ENCODE measurements at regions not wholly inside any gene's neighbourhood (a gene's known extent, or its start where the extent isn't known, plus 50 kb on each side); places are given as distances from the start of the nearest gene placed in this dataset.
A peak's percentile ranks its signal among the peaks of the same experiment; 100 is the strongest.

DNA sequence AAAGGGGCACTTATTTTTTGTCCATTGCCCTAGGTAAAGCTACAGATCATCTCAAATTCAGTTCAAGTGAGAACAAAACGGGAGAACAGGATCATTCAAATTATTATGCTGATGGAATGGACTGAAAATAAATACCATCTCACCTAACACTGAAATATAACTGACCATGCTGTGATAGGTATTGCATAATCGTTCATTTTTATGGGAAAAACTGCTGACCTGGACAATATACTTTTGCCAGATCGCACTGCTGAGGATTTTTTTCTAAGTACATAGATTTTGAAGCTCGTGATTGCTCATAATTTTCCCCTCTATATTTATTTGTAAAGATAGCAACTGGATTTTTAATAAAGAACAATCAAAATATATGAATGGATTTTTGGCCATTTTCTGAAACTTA is 636.6 kb upstream of the NEGR1 start:
- no peak for DNase-seq

DNA sequence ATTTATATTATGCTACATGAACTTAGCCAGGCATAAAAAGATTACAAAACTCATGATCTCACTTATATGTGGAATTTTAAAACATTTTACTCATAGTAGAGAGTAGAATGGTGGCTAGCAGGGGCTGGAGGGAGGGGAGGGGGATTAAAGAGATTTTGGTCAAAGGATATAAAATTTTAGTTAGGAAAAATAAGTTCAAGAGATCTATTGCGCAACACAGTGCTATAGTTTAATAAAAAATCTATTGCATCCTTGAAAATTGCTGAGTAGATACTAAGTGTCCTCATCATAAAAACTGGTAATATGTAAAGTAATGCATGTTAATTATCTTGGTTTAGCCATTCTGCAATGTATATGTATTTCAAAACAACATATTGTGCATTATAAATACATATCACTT is 635.6 kb upstream of the NEGR1 start:
- DNase-seq = no peak

DNA sequence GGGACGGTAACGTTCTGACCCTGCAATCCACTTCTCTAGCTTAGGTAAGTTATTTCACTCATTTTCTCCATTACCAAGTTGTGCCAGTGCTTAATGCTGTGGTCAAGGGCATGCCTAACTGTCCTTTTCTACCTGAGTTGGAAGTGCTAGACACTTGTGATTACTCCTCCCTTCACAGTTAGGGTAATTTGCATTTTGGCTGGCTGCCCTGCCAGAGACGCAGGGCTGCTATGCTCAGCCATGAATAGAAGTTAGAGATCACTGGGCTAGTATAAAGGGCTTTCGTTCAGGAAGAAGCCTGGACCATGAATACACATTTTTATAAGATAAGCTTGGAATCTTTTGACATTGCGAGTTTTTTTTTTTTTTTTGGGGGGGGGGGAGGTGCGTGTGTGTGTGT is 633.2 kb upstream of the NEGR1 start:
- peak; percentile 85 for DNase-seq

DNA sequence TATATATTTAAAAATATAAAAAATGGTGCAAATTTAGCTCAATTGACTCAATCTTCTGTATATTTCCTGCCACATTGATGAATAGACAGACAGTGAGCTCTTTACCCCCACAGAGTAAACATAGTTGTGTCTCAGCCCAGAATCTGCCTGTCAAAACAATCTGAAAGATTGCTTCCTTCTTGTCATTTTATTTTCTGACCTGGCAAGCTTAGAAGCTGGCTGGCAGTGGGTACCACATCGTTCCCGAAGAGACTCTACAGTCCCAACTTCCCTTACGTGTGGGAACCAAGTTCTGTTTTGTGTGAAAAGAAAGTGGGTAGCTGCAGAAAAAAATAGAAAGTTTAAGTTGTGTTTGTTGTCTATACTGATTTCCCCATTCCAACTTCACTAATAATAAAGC is 629.3 kb upstream of the NEGR1 start:
- peak; percentile 44 for DNase-seq

DNA sequence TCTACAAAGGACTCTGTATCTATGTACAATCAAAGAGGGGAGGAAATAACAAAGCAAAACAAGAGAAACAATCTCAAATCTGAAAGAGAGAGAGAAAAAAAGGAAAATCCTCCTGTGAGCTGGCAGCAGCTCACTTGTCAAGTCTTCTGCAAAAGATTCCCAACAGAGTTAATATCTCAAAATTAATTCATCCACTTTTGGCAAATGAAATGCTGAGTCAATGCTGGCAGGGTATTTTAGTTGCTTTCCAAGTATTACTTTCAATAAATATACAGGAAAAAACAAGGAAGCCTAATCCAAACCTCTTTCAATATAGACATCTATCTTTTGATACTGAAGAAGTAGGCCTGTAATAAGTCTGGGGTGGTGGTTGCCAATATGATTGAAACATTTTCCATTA is 613.9 kb upstream of the NEGR1 start:
- no peak for DNase-seq

DNA sequence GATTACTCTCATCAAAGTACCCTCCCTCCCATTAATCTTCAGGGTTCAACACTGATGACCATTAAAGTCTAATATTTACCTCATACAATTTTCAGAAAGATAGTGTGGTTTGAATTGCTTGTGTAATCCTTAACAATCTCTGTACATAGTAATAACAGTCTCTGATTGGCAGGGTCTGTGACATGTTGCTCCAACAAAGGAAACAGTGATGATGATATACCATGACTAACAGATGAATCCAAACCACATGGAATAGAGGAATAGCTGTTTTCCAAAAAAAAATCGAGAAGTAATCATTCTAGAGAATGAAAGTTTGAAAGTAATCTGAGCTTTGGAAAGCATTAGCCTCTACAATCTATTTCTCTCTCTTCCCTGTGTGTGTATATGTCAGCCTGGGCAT is 610.1 kb upstream of the NEGR1 start:
- DNase-seq = no peak

DNA sequence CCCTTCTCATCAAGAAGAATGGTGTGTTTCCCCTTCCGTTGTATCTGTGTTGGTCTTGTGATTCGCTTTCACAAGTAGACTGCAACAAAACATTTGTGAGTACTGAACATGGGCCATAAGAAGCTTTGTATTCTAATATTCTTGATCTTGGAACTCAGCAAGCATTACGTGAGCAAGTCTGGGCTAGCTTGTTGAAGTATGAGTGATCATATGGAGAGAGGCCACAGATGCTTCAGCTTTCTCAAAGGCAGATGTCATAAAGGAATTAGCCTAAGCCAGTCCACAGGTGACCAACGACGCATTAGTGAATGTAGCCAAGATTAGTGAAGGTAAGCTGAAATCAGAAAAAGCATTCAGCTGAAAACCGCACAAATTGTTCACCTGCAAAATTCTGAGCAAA is 609.6 kb upstream of the NEGR1 start:
- DNase-seq = peak; percentile 33

DNA sequence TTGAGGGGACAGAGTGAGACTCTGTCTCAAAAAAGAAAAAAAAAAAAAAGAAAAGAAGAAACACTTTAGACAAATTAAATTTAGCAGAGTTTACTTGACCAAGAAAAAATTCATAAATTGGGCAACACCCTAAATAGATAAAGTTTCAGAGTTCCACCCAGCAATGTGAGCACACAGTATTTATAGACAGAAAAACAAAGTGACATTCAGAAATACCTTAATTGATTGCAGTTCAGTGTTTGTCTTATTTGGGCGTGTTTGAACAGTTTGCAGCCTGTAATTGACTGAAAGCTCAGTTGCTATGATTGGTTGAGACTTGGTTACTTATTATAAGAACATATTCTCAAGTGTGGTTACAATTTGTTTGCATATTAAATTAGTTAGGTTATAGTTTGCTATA is 603.5 kb upstream of the NEGR1 start:
- peak; percentile 58 for DNase-seq

DNA sequence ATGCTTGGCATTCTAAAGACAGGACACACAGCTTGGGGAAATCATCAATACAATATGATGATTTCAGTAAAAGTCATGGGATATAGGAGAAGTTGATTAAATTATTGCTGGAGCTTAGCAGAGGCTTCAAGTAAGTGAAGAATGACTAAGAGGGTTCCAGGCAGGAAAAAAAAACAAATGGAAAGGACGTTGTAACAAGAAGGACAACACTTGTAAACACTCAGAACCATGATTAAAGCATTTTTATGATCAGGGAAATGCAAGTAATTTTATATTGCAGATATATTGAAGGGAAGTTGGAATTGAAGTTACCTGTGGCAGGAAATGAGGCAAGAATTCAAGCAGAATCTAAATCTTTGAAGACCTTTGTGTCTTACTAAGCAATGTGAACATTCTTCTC is 602.7 kb upstream of the NEGR1 start:
- DNase-seq = peak; percentile 10

DNA sequence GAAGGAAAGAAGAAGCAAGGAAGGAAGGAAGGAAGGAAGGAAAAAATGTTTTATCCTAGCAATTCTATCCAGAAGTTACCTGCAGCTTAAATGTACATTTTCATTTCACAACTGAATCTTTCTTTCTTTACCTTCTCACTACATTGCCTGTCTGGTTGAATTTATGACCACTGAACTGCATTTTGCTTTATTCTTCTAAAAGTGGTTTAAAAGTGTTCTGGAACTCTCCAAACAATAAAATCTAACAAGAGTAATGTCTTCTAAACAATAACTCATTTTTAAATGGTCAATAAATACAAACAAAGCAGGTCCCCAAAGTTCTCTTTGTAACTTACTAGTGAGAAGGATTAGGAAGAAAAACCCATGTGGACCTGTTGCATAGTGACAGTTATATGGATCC is 587.5 kb upstream of the NEGR1 start:
- no peak for DNase-seq

DNA sequence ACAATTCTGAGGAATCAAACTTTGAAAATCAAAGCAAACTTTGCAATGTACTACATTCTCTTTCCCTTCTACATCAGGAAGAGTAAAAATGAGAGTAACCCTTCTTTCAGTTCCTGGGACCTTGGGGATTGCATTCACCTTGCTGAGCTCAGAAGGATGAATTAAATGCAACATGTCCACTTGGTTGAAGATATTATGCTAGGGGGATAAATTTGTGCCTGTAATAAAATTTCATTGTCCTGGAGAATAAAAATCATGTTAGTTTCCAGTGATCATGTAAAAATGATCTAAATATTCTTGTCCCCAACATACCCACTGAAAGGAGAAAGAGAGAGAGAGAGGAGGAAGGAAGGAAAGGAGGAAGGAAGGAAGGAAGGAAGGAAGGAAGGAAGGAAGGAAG is 587.1 kb upstream of the NEGR1 start:
- no peak for DNase-seq

DNA sequence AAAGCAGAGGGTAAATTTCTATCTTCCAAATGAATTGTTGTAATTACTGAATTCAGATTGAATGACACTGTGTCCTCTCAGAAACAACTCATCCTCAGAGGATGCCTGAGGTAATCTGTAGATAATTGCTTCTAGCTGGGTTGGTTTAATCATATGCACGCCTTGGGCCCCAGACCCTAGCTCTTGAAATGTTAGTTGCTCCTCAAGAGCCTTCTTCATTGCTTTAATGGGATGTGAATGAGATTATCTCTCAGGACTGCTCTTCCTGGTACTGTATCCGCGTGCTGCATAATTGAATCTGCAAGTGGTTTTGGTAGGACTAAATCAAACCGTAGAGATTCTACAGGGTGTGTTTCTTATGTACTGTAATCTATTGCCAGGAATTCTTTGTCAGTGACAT is 569.3 kb upstream of the NEGR1 start:
- DNase-seq = no peak

DNA sequence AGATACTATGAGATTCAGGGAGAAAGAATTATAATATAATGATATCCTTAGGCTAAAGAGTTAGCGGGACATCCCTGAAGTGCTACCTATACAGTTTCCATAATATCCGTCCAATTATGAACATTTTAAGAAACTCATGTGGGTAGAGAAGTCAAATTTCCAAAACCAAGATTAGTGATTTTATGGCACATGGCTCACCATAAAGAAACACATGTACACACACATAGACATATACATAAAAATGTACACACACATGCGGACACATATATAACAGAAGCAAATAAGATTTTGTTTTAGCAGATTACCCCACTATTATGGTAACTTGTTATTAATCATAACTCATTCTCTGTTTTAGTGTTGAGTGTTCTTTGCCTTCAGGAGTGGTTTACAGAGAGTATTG is 566.7 kb upstream of the NEGR1 start:
- DNase-seq = no peak

DNA sequence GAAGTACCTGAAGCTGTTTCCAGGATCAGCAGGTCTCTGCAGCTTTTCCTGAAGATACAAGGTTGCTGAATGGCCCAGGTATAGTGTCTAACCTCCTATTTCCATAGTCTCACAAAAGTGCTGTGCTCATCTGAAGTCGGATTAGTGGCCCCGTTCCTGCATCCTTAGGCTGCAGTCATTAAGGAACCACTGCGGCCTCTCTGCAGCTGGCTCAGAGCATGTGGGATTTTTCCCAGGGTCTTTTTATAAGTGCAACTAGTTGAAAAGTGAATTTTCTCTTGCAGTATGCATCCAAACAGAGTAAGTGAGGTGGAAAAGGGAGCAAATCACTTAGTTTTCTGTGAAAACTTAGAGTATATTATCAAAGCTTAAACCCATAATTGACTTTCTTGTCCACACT is 565.3 kb upstream of the NEGR1 start:
- DNase-seq = no peak

DNA sequence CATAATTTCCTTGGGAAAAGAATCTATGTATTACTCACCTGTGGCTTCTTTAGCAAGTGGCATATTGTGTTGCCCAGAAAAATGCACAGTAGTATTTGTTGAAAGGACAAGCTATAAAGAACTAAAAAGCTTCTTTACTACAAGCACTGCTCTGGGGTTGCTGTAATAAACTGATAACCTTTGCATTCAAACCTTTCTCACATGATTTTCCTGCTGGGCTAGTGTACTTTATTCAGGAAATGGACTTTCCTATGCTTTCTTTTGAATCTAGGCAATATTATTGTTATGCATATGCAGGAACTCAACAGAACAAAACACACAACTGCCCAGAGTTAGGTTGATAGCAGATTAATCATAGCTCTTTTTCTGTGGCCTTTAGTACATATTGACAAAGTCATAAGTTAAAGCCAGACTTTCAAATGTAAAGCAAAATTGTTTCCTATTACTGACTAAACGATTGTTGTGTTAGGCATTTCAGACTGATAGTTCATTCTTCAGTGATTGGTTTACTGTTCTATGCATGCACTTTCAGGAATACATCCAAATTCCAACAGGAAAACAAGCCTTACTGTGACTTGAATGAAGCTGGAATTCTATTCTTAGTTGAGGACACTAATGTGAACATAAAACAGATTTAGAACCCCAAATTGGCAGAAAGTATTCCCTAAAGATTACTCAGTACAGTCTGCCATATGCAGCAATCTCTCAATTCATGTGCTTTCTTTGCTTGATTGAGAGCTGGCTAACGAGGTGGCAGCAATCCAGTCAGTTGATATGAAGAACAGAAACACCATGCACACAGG is 564.3 kb upstream of the NEGR1 start:
- DNase-seq = peak; percentile 41

DNA sequence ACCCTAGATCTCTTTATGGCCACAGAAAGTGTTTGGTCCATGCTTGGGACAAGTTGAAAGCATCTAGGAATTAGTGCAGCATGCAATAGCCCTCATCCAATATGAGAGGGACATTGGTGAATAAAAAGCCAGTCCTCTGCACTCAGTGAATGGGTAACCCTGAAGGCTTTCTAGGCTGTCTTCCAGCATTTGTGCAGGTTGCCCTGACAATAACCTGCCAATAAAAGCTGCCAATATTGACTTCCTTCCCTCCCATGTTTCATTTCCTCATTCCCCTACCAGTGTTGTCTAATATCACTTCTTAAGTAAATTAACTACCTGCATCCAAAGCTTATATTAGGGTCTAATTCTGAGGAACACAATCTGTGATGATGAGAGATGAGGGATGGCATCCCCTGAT is 563.6 kb upstream of the NEGR1 start:
- DNase-seq = no peak

DNA sequence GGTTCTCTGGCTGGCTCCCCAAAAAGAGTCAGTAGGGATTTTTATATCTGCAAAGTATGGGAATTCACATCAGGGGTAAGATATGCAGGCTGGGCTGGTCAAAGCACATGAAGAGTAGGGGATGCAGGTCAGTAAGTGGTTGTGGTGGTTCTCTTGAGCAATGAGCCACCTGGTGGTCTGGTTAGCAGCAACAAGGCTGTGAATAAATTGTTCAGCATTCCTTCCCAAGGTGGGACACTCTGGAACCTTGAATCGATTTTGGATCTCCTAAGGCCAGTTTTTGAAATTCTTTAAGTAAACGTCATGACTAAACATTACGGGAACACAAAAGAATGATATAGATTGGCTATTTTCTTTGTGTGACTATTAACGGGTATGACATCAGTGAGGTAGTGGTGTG is 563.0 kb upstream of the NEGR1 start:
- DNase-seq = peak; percentile 36

DNA sequence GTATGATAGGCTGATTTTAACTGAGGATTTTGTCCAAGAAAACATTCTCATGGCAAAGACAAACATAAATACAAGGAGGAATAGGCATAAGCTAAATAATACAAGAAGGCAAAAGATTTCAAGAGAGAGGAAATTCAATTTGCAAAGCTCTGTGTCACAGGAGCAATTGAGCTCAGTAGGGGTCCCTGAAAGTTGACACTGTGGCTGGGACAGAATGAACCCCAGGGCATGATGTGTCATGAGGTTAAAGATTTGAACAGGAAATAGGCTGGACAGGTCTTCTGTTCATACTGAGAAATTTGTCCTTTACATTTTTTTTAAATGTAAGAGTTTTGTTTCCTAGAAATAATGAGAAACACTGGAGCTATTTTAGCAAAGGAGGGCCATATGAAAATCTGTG is 555.4 kb upstream of the NEGR1 start:
- DNase-seq = peak; percentile 27

DNA sequence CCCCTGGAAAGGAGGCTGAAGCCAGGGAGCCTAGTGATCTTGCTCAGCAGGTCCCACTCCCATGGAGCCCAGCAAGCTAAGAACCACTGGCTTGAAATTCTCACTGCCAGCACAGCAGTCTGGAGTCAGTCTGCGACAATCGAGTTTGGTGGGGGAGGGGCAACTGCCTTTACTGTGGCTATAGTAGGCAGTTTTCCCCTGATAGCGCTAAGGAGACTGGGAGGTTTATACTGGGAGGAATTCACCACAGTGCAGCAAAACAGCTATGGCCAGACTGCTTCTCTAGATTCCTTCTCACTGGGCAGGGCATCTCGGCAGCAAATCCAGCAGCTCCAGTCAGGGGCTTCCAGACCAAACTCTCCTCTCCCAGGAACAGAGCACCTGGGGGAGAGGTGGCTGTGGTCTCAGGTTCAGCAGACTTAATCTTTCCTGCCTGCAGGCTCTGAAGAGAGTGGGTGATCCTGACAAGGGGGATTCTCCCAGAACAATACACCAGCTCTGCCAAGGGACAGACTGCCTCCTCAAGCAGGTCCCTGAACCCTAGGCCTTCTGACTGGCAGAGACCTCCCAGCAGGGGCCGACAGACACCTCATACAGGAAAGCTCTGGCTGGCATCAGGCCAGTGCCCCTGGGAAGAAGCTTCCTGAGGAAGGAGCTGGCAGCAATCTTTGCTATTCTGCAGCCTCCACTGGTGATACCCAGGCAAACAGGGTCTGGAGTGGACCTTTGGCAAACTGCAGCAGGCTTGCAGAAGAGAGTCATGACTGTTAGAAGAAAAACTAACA is 548.5 kb upstream of the NEGR1 start:
- DNase-seq = peak; percentile 56

DNA sequence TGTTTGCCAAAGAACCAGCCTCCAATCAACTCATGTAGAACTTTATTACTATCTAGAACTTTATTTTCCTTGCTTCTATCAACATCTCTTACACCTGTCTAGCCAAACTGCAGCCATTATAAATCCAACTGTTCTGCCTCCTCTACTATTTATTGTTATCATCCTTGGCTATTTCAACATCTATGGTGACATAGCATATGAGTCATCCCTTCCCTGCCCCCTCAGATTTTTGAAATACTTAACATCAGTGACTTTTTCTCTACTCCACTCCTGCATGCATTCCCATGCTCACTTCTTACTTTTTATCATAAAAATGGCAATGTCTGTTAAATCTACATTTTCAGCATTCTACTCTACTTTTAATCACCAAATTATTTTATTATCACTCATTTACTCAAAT is 544.9 kb upstream of the NEGR1 start:
- DNase-seq = no peak

DNA sequence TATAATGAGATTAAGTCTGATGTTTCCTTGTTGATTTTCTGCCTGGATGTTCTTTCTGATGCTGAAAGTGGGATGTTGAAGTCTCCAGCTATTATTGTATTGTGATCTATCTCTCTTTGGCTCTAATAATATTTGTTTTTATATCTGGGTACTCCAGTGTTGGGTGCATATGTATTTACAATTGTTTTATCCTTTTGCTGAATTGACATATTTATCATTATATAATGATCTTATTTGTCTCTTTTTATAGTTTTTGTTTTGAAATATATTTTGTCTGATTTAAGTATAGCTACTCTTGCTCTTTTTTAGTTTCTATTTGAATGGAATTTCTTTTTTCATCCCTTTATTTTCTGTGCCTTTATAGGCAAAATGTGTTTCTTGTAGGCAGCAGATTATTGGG is 522.2 kb upstream of the NEGR1 start:
- no peak for DNase-seq

DNA sequence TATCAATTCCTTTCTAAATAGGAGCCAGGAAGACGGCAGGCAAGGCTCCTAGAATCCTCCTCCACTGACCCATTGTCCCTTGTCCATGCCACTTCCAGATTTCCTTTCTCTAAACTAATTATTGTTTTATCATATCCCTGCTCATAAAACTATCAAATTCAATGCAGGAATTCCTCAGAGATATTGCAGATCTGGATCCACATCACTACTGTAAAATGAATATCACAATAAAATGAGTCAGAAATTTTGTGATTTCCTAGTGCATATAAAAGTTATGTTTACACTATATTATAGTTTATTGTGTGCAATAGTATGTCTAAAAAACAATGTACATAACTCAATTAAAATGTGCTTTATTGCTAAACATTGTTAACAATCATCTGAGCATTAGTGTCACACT is 498.7 kb upstream of the NEGR1 start:
- DNase-seq = no peak

DNA sequence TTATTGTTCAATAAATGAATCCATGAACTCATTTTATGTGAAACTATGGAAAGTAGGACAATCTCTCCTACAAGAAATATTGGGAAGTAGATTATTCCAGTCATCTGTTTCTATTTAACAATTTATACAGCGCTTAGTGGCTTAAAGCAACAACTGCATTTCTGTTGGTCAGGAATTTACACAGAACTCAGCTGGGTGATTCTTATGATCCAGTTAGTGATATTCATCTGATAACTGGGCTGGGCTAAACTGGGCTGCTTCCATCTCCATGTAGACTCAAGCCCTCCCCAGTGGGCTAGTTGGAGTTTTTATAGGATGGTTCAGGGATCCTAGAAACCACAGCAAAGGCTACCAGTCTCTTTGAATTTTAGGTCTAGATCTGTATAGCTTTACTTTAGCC is 497.9 kb upstream of the NEGR1 start:
- DNase-seq = no peak

DNA sequence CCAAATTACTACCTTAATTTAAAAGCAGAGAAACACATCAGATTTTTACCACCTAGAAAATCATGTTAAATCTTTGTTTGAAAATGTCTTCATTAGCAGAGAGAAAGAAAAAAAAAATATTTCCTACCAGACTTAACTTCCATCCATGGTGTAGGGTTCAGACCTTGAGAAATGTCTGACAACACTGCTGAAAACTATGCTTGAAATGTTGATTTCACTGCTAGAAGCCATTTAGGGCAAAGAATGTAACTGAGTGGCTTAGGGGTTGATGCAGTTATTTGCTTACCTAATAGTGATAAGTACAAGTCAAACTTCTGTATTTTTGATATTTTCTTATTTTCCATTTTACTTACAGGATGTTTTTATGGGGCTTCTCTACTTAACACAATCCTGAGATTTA is 495.6 kb upstream of the NEGR1 start:
- DNase-seq = no peak

DNA sequence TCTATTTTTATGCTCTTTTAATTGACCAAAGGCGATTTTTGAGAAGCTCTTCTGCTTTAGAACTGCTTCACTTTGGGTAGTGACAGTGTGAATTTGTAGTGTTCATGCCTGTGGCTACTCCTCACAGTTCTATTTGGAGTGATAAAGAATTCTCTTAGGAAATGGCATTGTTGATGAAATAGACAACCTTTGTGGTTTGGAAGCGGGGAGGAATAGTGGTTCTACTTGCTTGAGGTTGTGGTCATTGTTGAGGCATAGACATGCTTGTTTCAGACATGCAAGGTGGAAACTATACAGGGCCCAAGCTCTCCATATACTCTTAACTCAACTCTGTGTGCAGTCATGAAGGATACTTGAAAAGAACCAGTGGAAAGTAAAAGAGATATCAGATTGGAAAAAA is 481.1 kb upstream of the NEGR1 start:
- no peak for DNase-seq

All from NCI-H69 (cell line).